GM23338 (cell line): ENCODE measurements at regions not wholly inside any gene's neighbourhood (a gene's known extent, or its start where the extent isn't known, plus 50 kb on each side); places are given as distances from the start of the nearest gene placed in this dataset.

Experiments used
- CREB1 ChIP-seq: fragments of 250-450 bp; sonication (Bioruptor Pico); IDR thresholded peaks from 2 replicates; pipeline ENCODE4 v1.5.0; 2020; ENCODE audit warnings: low read depth, mild to moderate bottlenecking, moderate library complexity
- EZH2 ChIP-seq: fragments of 200-600 bp; sonication (generic); IDR thresholded peaks from one replicate; pipeline ENCODE4 v1.8.0; 2017; ENCODE audit warnings: antibody characterized with exemption, mild to moderate bottlenecking, low read depth; ENCODE audit not compliant: unreplicated experiment
- EZH2phosphoT487 ChIP-seq: fragments of 200-600 bp; sonication (generic); IDR thresholded peaks from one replicate; pipeline ENCODE4 v1.8.1; 2018; ENCODE audit warnings: antibody characterized with exemption; ENCODE audit not compliant: unreplicated experiment
- JUNB ChIP-seq: IDR thresholded peaks from one replicate; pipeline ENCODE4 v1.6.1; 2016; ENCODE audit warnings: antibody characterized with exemption; ENCODE audit not compliant: unreplicated experiment
- NANOG ChIP-seq: IDR thresholded peaks from 2 replicates; pipeline ENCODE4 v1.6.1; 2016; ENCODE audit warnings: antibody characterized with exemption, borderline replicate concordance
- POLR2AphosphoS5 ChIP-seq: IDR thresholded peaks from 2 replicates; pipeline ENCODE4 v1.6.1; 2016; ENCODE audit warnings: antibody characterized with exemption, low read depth
- STAT1 ChIP-seq: IDR thresholded peaks from one replicate; pipeline ENCODE4 v1.6.1; 2016; ENCODE audit warnings: antibody characterized with exemption; ENCODE audit not compliant: unreplicated experiment
- ZNF114 ChIP-seq: fragments of 250-450 bp; sonication (Bioruptor Pico); IDR thresholded peaks from 2 replicates; pipeline ENCODE4 v1.5.0; 2020; ENCODE audit warnings: mild to moderate bottlenecking, moderate library complexity
- ZNF331 ChIP-seq: fragments of 250-450 bp; sonication (Bioruptor Pico); IDR thresholded peaks from 2 replicates; pipeline ENCODE4 v1.5.0; 2020; ENCODE audit warnings: low read depth, mild to moderate bottlenecking, moderate library complexity
- TF ChIP-seq, protein P1 (sequence below), 2 experiments: fragments of 200-600 bp in 1 of 2; sonication (generic) in 1 of 2; conservative IDR thresholded peaks; 2 replicates each; pipeline versions ENCODE4 v1.5.1 to v1.6.1; 2016 to 2017; ENCODE audit warnings: antibody characterized with exemption in 2 of 2, low read depth in 2 of 2, mild to moderate bottlenecking in 2 of 2, moderate library complexity in 1 of 2
- TF ChIP-seq, protein P2 (sequence below): IDR thresholded peaks from one replicate; pipeline ENCODE4 v1.6.1; 2018; ENCODE audit warnings: antibody characterized with exemption; ENCODE audit not compliant: unreplicated experiment
- TF ChIP-seq, protein P3 (sequence below): IDR thresholded peaks from 2 replicates; pipeline ENCODE4 v1.6.1; 2016; ENCODE audit warnings: antibody characterized with exemption
- TF ChIP-seq, protein P4 (sequence below): fragments of 250-450 bp; sonication (Bioruptor Pico); IDR thresholded peaks from 2 replicates; pipeline ENCODE4 v1.5.0; 2020; ENCODE audit warnings: mild to moderate bottlenecking, moderate library complexity

DNA sequence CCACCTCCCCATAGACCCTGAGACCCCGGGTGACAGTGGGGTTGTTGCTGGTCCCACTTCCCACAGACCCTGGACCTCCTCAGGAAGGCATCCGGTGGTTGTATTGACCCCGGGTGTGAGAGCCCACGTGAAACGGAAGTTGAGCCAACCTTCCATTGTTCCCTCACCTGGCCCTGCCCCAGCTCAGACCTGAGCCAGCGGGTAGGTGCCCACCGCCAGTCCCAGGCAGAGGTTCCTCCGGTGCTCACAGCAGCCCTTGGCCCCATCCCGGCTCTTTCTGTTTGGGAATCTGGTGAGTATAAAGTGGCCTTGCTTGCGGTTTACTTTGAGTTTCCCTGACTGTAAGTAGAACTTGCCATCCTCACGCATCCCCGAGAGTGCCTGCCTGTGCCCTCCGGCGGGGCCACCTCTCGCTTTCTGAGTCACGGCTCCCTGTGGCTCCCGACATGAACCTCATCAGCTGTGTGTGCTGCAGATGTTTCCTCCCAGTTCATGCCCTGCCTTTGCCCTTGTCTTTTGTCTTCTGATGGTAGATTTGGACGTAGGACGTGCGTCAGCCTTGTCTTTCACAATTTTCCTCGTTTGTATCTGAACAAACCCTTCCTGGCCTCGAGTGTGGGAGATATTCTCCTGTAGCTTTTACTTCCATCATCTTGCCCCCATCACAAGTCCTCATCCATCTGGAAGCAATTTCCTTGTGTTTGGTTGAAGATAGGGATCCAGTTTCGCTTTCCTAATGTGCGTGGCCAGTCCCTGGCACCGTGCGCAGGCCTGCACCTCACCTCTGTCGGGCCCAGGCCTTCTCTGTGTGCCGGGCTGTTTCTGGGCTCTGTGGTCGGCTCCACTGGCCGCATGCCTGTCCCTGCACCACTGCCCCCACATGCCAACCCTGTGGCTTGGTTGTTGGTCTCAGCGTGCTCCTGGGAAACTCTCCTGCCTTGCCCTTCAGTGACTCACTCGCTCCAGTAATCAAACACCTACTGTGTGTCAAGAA is 76.0 kb downstream of the METRNL start:
- TF ChIP-seq EZH2 = no peak
- TF ChIP-seq, protein P1, sequence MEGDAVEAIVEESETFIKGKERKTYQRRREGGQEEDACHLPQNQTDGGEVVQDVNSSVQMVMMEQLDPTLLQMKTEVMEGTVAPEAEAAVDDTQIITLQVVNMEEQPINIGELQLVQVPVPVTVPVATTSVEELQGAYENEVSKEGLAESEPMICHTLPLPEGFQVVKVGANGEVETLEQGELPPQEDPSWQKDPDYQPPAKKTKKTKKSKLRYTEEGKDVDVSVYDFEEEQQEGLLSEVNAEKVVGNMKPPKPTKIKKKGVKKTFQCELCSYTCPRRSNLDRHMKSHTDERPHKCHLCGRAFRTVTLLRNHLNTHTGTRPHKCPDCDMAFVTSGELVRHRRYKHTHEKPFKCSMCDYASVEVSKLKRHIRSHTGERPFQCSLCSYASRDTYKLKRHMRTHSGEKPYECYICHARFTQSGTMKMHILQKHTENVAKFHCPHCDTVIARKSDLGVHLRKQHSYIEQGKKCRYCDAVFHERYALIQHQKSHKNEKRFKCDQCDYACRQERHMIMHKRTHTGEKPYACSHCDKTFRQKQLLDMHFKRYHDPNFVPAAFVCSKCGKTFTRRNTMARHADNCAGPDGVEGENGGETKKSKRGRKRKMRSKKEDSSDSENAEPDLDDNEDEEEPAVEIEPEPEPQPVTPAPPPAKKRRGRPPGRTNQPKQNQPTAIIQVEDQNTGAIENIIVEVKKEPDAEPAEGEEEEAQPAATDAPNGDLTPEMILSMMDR (conservative IDR thresholded peaks at IDR 0.05; ENCODE audit: low read depth in 2 of 2) = no peak
- TF ChIP-seq EZH2phosphoT487 = no peak
- TF ChIP-seq CREB1 (CRISPR knock-in tag) = no peak
- TF ChIP-seq, protein P2, sequence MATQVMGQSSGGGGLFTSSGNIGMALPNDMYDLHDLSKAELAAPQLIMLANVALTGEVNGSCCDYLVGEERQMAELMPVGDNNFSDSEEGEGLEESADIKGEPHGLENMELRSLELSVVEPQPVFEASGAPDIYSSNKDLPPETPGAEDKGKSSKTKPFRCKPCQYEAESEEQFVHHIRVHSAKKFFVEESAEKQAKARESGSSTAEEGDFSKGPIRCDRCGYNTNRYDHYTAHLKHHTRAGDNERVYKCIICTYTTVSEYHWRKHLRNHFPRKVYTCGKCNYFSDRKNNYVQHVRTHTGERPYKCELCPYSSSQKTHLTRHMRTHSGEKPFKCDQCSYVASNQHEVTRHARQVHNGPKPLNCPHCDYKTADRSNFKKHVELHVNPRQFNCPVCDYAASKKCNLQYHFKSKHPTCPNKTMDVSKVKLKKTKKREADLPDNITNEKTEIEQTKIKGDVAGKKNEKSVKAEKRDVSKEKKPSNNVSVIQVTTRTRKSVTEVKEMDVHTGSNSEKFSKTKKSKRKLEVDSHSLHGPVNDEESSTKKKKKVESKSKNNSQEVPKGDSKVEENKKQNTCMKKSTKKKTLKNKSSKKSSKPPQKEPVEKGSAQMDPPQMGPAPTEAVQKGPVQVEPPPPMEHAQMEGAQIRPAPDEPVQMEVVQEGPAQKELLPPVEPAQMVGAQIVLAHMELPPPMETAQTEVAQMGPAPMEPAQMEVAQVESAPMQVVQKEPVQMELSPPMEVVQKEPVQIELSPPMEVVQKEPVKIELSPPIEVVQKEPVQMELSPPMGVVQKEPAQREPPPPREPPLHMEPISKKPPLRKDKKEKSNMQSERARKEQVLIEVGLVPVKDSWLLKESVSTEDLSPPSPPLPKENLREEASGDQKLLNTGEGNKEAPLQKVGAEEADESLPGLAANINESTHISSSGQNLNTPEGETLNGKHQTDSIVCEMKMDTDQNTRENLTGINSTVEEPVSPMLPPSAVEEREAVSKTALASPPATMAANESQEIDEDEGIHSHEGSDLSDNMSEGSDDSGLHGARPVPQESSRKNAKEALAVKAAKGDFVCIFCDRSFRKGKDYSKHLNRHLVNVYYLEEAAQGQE = no peak
- TF ChIP-seq STAT1 = no peak
- no peak for TF ChIP-seq POLR2AphosphoS5
- TF ChIP-seq, protein P3, sequence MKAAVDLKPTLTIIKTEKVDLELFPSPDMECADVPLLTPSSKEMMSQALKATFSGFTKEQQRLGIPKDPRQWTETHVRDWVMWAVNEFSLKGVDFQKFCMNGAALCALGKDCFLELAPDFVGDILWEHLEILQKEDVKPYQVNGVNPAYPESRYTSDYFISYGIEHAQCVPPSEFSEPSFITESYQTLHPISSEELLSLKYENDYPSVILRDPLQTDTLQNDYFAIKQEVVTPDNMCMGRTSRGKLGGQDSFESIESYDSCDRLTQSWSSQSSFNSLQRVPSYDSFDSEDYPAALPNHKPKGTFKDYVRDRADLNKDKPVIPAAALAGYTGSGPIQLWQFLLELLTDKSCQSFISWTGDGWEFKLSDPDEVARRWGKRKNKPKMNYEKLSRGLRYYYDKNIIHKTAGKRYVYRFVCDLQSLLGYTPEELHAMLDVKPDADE = no peak
- no peak for TF ChIP-seq JUNB
- no peak for TF ChIP-seq ZNF114 (CRISPR knock-in tag)
- TF ChIP-seq NANOG = no peak
- no peak for TF ChIP-seq ZNF331 (CRISPR knock-in tag)
- TF ChIP-seq, protein P4, sequence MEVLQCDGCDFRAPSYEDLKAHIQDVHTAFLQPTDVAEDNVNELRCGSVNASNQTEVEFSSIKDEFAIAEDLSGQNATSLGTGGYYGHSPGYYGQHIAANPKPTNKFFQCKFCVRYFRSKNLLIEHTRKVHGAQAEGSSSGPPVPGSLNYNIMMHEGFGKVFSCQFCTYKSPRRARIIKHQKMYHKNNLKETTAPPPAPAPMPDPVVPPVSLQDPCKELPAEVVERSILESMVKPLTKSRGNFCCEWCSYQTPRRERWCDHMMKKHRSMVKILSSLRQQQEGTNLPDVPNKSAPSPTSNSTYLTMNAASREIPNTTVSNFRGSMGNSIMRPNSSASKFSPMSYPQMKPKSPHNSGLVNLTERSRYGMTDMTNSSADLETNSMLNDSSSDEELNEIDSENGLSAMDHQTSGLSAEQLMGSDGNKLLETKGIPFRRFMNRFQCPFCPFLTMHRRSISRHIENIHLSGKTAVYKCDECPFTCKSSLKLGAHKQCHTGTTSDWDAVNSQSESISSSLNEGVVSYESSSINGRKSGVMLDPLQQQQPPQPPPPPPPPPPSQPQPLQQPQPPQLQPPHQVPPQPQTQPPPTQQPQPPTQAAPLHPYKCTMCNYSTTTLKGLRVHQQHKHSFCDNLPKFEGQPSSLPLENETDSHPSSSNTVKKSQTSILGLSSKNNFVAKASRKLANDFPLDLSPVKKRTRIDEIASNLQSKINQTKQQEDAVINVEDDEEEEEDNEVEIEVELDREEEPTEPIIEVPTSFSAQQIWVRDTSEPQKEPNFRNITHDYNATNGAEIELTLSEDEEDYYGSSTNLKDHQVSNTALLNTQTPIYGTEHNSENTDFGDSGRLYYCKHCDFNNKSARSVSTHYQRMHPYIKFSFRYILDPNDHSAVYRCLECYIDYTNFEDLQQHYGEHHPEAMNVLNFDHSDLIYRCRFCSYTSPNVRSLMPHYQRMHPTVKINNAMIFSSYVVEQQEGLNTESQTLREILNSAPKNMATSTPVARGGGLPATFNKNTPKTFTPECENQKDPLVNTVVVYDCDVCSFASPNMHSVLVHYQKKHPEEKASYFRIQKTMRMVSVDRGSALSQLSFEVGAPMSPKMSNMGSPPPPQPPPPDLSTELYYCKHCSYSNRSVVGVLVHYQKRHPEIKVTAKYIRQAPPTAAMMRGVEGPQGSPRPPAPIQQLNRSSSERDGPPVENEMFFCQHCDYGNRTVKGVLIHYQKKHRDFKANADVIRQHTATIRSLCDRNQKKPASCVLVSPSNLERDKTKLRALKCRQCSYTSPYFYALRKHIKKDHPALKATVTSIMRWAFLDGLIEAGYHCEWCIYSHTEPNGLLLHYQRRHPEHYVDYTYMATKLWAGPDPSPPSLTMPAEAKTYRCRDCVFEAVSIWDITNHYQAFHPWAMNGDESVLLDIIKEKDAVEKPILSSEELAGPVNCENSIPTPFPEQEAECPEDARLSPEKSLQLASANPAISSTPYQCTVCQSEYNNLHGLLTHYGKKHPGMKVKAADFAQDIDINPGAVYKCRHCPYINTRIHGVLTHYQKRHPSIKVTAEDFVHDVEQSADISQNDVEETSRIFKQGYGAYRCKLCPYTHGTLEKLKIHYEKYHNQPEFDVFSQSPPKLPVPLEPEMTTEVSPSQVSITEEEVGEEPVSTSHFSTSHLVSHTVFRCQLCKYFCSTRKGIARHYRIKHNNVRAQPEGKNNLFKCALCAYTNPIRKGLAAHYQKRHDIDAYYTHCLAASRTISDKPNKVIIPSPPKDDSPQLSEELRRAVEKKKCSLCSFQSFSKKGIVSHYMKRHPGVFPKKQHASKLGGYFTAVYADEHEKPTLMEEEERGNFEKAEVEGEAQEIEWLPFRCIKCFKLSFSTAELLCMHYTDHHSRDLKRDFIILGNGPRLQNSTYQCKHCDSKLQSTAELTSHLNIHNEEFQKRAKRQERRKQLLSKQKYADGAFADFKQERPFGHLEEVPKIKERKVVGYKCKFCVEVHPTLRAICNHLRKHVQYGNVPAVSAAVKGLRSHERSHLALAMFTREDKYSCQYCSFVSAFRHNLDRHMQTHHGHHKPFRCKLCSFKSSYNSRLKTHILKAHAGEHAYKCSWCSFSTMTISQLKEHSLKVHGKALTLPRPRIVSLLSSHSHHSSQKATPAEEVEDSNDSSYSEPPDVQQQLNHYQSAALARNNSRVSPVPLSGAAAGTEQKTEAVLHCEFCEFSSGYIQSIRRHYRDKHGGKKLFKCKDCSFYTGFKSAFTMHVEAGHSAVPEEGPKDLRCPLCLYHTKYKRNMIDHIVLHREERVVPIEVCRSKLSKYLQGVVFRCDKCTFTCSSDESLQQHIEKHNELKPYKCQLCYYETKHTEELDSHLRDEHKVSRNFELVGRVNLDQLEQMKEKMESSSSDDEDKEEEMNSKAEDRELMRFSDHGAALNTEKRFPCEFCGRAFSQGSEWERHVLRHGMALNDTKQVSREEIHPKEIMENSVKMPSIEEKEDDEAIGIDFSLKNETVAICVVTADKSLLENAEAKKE = no peak
